ENCODE measurements at regions not wholly inside any gene's neighbourhood (a gene's known extent, or its start where the extent isn't known, plus 50 kb on each side); places are given as distances from the start of the nearest gene placed in this dataset.

DNA sequence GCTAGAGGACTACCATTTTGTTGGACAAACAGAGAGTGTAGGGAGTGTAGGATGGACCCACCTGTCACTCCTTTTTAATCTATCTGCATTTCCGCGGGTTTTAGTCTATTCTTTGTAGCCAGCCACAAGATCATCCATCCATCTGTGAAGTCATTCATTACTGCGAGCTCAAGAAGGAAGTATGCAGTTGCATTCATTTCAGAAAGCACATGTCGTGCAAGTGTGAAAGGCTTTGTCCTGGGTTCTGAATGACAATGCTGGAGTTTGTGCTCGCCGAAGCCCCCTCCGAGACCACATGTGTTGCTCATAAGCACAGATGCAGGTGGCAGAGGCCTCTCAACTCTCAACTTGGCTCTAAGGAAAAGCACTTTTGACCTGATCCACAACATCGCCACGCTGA lies 70.3 kb upstream of the BASP1 start:
- Histone ChIP-seq H3K27ac (ENCODE audit: low read depth, low read length) (no peak overlapping the region), H3K4me1 (ENCODE audit: control insufficient read depth in 1 of 2, insufficient read depth in 2 of 2, low read length in 2 of 2) (peaks cover 13 to 17% of the 10 kb centered on the region in 2 experiments), H3K9me3 (ENCODE audit: control insufficient read depth in 1 of 2, insufficient read depth in 1 of 2, low read depth in 1 of 2, low read length in 2 of 2) (no peaks in the 10 kb centered on the region), H2AFZ (ENCODE audit: low read depth, low read length, poor library complexity, severe bottlenecking) (no peak overlapping the region), H3K36me3 (ENCODE audit: control insufficient read depth in 1 of 2, insufficient read depth in 2 of 2, low read length in 2 of 2) (no peaks in the 10 kb centered on the region), H3K4me2 (ENCODE audit: low read length) (no peak overlapping the region), H3K4me3 (replicated peaks in 1 of 2; ENCODE audit: low read depth in 1 of 2, low read length in 2 of 2) (no peak overlapping the region), H3K79me2 (ENCODE audit: insufficient read depth, low read length) (no peaks in the 10 kb centered on the region), H3K9ac (ENCODE audit: low read length) (no peak overlapping the region), H4K20me1 (ENCODE audit: insufficient read depth) (no peaks in the 10 kb centered on the region), H3K9me2 (ENCODE audit: insufficient read depth) (no peaks in the 10 kb centered on the region), H3K27me3 (ENCODE audit: insufficient read depth, low read length) (peaks cover 4% of the 10 kb centered on the region; the same call in 1 of the 2 replicates)
- ChIA-PET CTCF (no interaction called here), POLR2A (no interaction called here), RAD21 (ENCODE audit: low non-redundant PET in 1 of 2, low total read pairs in 2 of 2, uncharacterized antibody in 2 of 2, unreplicated experiment in 2 of 2) (no interaction called here)
- no TSS peak for BruUV-seq (replicated peaks)
- no peak for ATAC-seq
- intact Hi-C loops (cut with micrococcal nuclease): no loop called here
- TF ChIP-seq EGR1 (IDR thresholded peaks at IDR 0.05; ENCODE audit: low read depth) (no peak), SRF (IDR thresholded peaks at IDR 0.05; ENCODE audit: low read depth) (no peak), CEBPB (IDR thresholded peaks at IDR 0.05; ENCODE audit: low read depth) (no peak), REST (IDR thresholded peaks at IDR 0.05; ENCODE audit: low read depth) (no peak), JUND (IDR thresholded peaks at IDR 0.05) (no peak), POLR2A (IDR thresholded peaks at IDR 0.05; ENCODE audit: borderline replicate concordance, extremely low read depth, insufficient read depth, insufficient read length) (no peak), ZFX (IDR thresholded peaks at IDR 0.05) (no peak), EZH2 (IDR thresholded peaks at IDR 0.05) (no peak), TCF7L2 (IDR thresholded peaks at IDR 0.05; ENCODE audit: borderline replicate concordance, extremely low read depth, insufficient read depth, insufficient read length) (no peak), FOSL1 (IDR thresholded peaks at IDR 0.05; ENCODE audit: low read depth) (no peak), YY1 (IDR thresholded peaks at IDR 0.05; ENCODE audit: extremely low read depth, insufficient replicate concordance, low read depth, low read length) (no peak), MAX (IDR thresholded peaks at IDR 0.05) (no peak), EZH2phosphoT487 (IDR thresholded peaks at IDR 0.05; ENCODE audit: borderline replicate concordance) (no peak), POLR2AphosphoS5 (IDR thresholded peaks at IDR 0.05; ENCODE audit: low read depth, low read length) (no peak), CBX3 (IDR thresholded peaks at IDR 0.05; ENCODE audit: low read depth) (no peak)
- TF ChIP-seq, protein P1, sequence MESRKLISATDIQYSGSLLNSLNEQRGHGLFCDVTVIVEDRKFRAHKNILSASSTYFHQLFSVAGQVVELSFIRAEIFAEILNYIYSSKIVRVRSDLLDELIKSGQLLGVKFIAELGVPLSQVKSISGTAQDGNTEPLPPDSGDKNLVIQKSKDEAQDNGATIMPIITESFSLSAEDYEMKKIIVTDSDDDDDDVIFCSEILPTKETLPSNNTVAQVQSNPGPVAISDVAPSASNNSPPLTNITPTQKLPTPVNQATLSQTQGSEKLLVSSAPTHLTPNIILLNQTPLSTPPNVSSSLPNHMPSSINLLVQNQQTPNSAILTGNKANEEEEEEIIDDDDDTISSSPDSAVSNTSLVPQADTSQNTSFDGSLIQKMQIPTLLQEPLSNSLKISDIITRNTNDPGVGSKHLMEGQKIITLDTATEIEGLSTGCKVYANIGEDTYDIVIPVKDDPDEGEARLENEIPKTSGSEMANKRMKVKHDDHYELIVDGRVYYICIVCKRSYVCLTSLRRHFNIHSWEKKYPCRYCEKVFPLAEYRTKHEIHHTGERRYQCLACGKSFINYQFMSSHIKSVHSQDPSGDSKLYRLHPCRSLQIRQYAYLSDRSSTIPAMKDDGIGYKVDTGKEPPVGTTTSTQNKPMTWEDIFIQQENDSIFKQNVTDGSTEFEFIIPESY (IDR thresholded peaks at IDR 0.05; ENCODE audit: extremely low read depth, insufficient replicate concordance, low read length): no peak
- TF ChIP-seq, protein P2, sequence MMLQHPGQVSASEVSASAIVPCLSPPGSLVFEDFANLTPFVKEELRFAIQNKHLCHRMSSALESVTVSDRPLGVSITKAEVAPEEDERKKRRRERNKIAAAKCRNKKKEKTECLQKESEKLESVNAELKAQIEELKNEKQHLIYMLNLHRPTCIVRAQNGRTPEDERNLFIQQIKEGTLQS (IDR thresholded peaks at IDR 0.05): no peak
- DNase-seq (ENCODE audit: low read depth, low spot score): no peak
